ENCODE measurements at regions not wholly inside any gene's neighbourhood (a gene's known extent, or its start where the extent isn't known, plus 50 kb on each side); places are given as distances from the start of the nearest gene placed in this dataset.
"Not testable (repeated sequence)": the region's sequence is repeated elsewhere in the genome, so short reads cannot be mapped to it uniquely, and the experiment has no call there.

DNA sequence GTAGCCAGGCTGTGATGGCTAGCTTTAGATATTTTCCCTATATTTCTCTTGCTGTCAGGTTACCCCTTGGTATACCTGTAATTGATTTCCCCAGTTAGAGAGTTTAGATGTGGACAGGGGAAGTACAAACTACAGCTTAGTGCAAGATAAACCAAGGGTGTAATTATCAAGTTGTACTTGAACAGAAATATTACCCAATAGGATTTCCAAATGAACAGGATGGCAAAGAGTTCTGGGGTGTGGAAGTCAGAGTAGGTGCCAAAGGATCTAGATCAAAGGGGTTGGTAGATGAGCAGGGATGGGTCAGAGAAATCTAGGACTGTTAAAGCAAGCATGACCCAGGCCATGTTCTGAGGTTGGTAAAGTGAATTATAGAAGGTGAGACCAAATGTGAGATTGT lies 585.2 kb downstream of the CCDC85A start:
- no peak for DNase-seq (ENCODE audit: low read depth in 4 of 4, low spot score in 3 of 4)

- DNase-seq (ENCODE audit: low read depth in 4 of 4, low spot score in 3 of 4): no peak
Measured at GRCh38 chr2:56770490-56770889, 586.7 kb downstream of the CCDC85A start.

GRCh38 chr2:56784046-56784445 lies 600.3 kb downstream of the CCDC85A start:
- no peak for DNase-seq (ENCODE audit: low read depth in 4 of 4, low spot score in 3 of 4)

DNA sequence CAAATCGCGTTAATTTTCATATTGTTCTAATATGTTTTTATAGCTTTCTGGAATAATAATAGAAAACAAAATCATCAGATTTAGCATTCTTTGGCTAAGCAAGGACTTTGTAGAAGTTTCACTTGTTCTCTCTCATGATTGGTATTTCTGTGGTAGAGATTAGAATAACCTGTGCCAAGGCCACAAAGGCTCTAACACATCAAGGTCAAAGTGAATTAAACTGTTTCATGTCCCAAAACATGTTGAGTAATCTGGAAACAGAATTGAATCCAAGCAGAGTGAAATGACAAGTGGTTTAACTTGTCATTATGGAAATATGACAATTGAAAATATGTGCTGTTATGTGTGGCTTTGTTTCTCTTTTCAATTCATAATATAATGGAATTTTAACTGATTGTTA lies 617.4 kb downstream of the CCDC85A start:
- DNase-seq (ENCODE audit: low read depth in 4 of 4, low spot score in 3 of 4): no peak

DNA sequence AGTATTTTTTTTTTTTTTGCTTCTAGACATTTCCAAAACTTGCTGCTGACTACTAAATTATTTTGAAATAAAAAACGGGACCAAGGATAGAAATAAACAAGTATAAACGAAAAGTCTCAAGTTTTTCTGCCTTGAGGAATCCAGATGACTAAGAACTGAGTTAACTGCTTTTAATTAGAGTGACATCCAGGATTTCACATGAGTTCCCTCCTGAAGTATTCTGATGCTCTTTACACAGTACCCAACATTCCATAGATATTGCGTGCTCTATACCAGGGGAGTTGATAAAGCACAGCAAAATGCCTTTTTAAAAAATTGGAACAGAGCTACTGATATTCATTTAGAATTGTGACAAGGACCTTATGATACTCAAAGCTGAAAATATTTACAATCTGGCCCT lies 618.0 kb downstream of the CCDC85A start:
- DNase-seq (ENCODE audit: low read depth in 4 of 4, low spot score in 3 of 4): no peak

DNA sequence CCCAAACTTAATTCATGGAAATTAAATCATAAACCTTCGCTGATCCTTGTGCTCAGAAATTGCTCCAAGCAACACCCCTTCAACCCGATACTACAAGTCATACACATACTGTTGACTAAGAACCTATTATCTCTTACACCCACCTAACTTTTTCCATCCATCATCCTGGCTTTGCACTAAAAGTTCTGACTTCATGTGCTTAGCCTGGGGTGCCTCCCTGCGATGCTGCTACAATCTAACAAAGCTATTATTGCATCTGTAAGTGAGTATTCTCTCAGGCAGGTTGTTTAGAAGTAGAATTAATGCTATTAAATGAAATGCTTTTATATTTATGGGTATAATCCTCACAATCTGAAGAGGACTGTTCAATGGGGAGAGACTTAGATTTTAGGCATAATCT lies 619.8 kb downstream of the CCDC85A start:
- DNase-seq (ENCODE audit: low read depth in 4 of 4, low spot score in 3 of 4): no peak

GRCh38 chr2:56806924-56807323 lies 623.1 kb downstream of the CCDC85A start:
- DNase-seq (ENCODE audit: low read depth in 4 of 4, low spot score in 3 of 4): no peak

- DNase-seq (ENCODE audit: low read depth in 4 of 4, low spot score in 3 of 4): no peak
Measured at GRCh38 chr2:56807861-56808260, 624.1 kb downstream of the CCDC85A start.

- no peak for DNase-seq (ENCODE audit: low read depth in 4 of 4, low spot score in 3 of 4)
Measured at GRCh38 chr2:56811401-56811800, 627.6 kb downstream of the CCDC85A start.

DNA sequence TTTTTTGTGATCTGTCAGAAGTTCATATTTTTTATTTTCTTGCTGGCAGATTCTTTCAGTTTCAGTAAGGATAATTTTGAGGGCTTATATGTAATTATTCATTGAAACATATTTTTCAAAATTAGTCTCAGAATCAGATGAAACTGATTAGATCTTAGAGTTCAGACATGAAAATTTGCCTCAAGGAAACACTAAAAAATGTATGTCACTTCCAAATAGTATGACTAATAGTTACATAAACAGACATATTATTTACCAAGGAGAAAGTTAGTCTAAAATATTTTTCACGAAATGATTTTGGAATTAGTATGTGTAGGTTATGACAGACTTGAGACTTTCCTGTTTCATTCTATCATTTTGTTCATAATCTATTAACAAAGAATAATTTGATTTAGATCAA lies 628.6 kb downstream of the CCDC85A start:
- no peak for DNase-seq (ENCODE audit: low read depth in 4 of 4, low spot score in 3 of 4)

- no peak for DNase-seq (ENCODE audit: low read depth in 4 of 4, low spot score in 3 of 4)
Measured at GRCh38 chr2:56813490-56813889, 629.7 kb downstream of the CCDC85A start.

DNA sequence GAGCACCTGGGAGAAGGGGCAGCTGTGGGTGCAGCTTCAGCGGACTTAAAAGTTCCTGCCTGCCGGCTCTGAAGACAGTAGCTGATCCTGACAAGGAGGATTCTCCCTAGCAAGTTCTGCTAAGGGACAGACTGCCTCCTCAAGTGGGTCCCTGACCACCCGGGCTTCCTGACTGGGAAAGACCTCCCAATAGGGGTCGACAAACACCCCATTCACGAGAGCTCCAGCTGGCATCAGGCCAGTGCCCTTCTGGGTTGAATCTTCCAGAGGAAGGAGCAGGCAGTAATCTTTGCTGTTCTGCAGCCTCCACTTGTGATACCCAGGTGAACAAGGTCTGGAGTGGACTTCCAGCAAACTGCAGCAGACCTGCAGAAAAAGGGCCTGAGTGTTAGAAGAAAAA lies 632.9 kb downstream of the CCDC85A start:
- no peak for DNase-seq (ENCODE audit: low read depth in 4 of 4, low spot score in 3 of 4)

DNA sequence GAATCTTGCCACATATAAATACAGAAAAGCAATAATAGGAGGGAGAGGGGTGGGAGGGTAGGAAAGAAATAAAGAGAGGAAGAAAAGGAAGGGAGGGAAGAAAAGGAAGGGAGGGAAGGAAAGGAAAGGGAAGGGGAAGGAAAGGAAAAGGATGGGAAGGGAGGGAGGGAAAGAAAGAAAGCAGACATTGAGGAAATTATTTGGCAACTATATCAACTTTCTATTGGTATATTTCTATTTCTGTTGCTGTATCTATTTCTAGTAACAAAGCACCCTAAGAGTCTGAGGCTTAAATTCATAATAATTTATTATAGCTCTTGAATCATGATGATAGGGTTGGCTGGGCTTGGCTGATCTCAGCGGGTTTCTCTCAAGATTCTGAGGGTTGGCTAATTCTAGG lies 648.0 kb downstream of the CCDC85A start:
- DNase-seq (ENCODE audit: low read depth in 4 of 4, low spot score in 3 of 4): no peak

DNA sequence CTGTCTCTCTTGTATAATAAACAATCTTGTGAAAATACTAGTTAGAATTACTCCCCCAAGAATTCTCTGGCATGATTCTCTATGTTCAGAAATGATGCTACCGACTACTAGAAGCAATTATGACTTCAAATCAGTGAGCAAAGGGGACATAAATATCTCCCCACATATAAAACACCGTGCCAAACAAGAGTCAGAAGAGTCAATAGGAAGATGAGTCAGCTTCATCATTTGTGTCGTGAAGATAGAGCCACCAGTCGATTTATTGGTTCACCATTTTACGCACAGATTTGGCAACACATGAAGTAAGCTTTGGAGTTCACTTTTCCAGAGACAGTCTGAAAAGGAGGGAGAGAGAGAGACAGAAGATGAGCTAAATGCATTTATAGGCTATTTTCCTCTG lies 650.9 kb downstream of the CCDC85A start:
- no peak for DNase-seq (ENCODE audit: low read depth in 4 of 4, low spot score in 3 of 4)

DNA sequence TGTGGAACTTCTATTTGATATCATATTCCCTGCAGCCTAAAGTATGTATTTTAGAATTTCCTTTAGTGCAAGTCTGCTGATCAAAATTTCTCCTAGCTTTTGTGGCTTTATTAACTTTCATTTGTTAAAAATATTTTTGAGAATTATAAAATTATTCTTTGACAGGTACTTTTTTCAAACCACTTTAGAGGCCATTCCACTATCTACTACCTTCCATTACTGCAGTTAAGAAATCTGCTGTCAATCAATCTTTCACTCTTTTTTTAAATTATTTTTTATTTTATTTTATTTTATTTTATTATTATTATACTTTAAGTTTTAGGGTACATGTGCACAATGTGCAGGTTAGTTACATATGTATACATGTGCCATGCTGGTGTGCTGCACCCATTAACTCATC lies 656.2 kb downstream of the CCDC85A start:
- not testable (repeated sequence) for DNase-seq (ENCODE audit: low read depth in 4 of 4, low spot score in 3 of 4)

GRCh38 chr2:56860991-56861390 lies 677.2 kb downstream of the CCDC85A start:
- no peak for DNase-seq (ENCODE audit: low read depth in 4 of 4, low spot score in 3 of 4)

GRCh38 chr2:56871644-56872043 lies 687.9 kb downstream of the CCDC85A start:
- DNase-seq (ENCODE audit: low read depth in 4 of 4, low spot score in 3 of 4): no peak

DNA sequence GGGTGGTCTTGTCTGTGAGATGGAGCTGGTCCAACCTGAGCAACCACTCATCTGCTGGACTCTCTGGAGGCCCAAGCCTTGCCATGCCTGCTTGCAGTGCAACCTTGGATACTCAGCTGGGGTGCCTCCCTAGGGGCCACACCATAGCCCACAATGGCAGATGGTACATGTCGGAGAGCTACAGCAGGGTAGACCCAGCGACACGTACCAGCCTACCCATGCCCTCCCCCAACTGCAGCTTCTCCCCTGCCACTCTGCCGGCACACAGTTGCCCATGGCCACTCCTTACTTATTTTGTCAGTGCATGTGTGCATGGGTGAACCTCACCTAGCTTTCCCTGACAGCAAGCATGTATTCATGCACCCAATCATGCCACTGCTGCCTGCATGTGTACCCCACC lies 690.9 kb downstream of the CCDC85A start:
- no peak for DNase-seq (ENCODE audit: low read depth in 4 of 4, low spot score in 3 of 4)

DNA sequence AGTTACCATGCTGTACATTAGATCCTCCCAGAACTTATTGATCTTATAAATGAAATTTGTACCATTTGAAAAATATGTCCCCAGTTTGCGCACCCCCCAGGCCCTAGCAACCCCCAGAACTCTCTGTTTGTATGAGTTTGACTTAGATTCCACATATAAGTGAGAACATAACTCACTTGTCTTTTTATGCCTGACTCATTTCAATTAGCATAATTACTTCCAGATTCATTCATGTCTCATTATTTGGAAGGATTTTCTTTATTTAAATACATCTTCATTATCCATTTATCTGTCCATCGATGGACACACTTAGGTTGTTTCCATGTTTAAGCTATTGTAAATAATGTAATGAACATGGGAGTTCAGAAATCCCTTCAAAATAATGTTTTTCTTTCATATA lies 705.9 kb downstream of the CCDC85A start:
- DNase-seq (ENCODE audit: low read depth in 4 of 4, low spot score in 3 of 4): no peak

GRCh38 chr2:56892382-56892781 lies 708.6 kb downstream of the CCDC85A start:
- DNase-seq (ENCODE audit: low read depth in 4 of 4, low spot score in 3 of 4): no peak

- no peak for DNase-seq (ENCODE audit: low read depth in 4 of 4, low spot score in 3 of 4)
Measured at GRCh38 chr2:56898986-56899385, 715.2 kb downstream of the CCDC85A start.

- DNase-seq (ENCODE audit: low read depth in 4 of 4, low spot score in 3 of 4): no peak
Measured at GRCh38 chr2:56912490-56912889, 728.7 kb downstream of the CCDC85A start.

- no peak for DNase-seq (ENCODE audit: low read depth in 4 of 4, low spot score in 3 of 4)
Measured at GRCh38 chr2:56918790-56919189, 735.0 kb downstream of the CCDC85A start.

- DNase-seq (ENCODE audit: low read depth in 4 of 4, low spot score in 3 of 4): no peak
Measured at GRCh38 chr2:56933976-56934375, 750.2 kb downstream of the CCDC85A start.
